Activated CD4-positive, CD25-positive, alpha-beta regulatory T cell (primary cell): ENCODE measurements at regions not wholly inside any gene's neighbourhood (a gene's known extent, or its start where the extent isn't known, plus 50 kb on each side); places are given as distances from the start of the nearest gene placed in this dataset.
A peak's percentile ranks its signal among the peaks of the same experiment; 100 is the strongest.

Experiments used
- DNase-seq, 4 experiments: peaks; one replicate each; lab custom pipeline; 2025; lab: John Stamatoyannopoulos, UW

GRCh38 chr4:146998157-146998556, 52.5 kb upstream of the TTC29 start:
- no peak for DNase-seq

GRCh38 chr4:147003956-147004809, 58.5 kb upstream of the TTC29 start:
- DNase-seq = no peak

- DNase-seq = no peak
Observed at GRCh38 chr4:147006229-147006628, 60.6 kb upstream of the TTC29 start.

- DNase-seq = no peak
Observed at GRCh38 chr4:147009875-147010274, 64.2 kb upstream of the TTC29 start.

- DNase-seq = no peak
Observed at GRCh38 chr4:147011411-147011810, 65.7 kb upstream of the TTC29 start.

GRCh38 chr4:147012059-147012707, 66.5 kb upstream of the TTC29 start:
- no peak for DNase-seq

- DNase-seq = no peak
Observed at GRCh38 chr4:147014946-147015345, 69.3 kb upstream of the TTC29 start.

- DNase-seq = no peak
Observed at GRCh38 chr4:147015491-147015890, 69.8 kb upstream of the TTC29 start.

- no peak for DNase-seq
Observed at GRCh38 chr4:147017081-147017480, 71.4 kb upstream of the TTC29 start.

- DNase-seq = peak in 3 of 4 experiments; percentile 1 to 13 (median 4)
Observed at GRCh38 chr4:147019091-147019490, 73.4 kb upstream of the TTC29 start.

- no peak for DNase-seq
Observed at GRCh38 chr4:147020456-147020855, 74.8 kb upstream of the TTC29 start.

GRCh38 chr4:147025042-147025441, 79.4 kb upstream of the TTC29 start:
- DNase-seq = no peak

- DNase-seq = no peak
Observed at GRCh38 chr4:147029296-147029695, 83.6 kb upstream of the TTC29 start.

GRCh38 chr4:147034372-147034771, 88.7 kb upstream of the TTC29 start:
- no peak for DNase-seq

- DNase-seq = no peak
Observed at GRCh38 chr4:147037069-147037468, 91.4 kb upstream of the TTC29 start.

- no peak for DNase-seq
Observed at GRCh38 chr4:147039976-147040575, 94.4 kb upstream of the TTC29 start.

GRCh38 chr4:147040874-147041273, 95.2 kb upstream of the TTC29 start:
- no peak for DNase-seq

GRCh38 chr4:147041376-147041775, 95.7 kb upstream of the TTC29 start:
- DNase-seq = no peak

- no peak for DNase-seq
Observed at GRCh38 chr4:147042046-147042445, 96.4 kb upstream of the TTC29 start.

GRCh38 chr4:147044241-147044640, 98.6 kb upstream of the TTC29 start:
- no peak for DNase-seq

GRCh38 chr4:147049946-147050345, 104.3 kb upstream of the TTC29 start:
- no peak for DNase-seq

GRCh38 chr4:147050356-147050765, 104.7 kb upstream of the TTC29 start:
- no peak for DNase-seq

- no peak for DNase-seq
Observed at GRCh38 chr4:147052361-147052760, 106.7 kb upstream of the TTC29 start.
